Embryonic facial prominence (tissue), 1 donor: ENCODE measurements at regions not wholly inside any gene's neighbourhood (a gene's known extent, or its start where the extent isn't known, plus 50 kb on each side); places are given as distances from the start of the nearest gene placed in this dataset.
"Not testable (repeated sequence)": the region's sequence is repeated elsewhere in the genome, so short reads cannot be mapped to it uniquely, and the experiment has no call there.

ENCODE experiments used
- DNase-seq: peaks from one replicate; pipeline ENCODE4 v3.0.0-alpha.2; 2016; ENCODE audit errors: extremely low spot score

DNA sequence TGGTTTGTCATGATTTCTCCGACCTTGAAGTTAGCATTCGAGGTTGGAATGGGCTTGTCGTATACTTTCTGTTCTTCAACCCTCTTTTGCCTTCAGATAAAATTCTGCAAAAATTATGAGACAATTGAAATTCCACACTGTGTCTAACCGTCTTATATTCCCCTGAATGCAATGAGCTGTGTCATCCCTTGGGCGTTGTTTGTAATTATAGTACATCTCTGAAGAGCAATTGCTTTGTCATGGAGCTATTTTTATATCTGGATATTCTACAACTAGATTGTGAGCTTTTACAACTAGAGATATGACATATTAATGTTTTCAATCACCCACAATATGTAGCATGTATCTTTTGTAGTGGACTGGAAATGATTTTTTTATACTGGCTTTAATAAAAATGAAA lies 631.8 kb upstream of the SLC10A2 start:
- DNase-seq = no peak

GRCh38 chr13:103695320-103695719 lies 629.1 kb upstream of the SLC10A2 start:
- no peak for DNase-seq

DNA sequence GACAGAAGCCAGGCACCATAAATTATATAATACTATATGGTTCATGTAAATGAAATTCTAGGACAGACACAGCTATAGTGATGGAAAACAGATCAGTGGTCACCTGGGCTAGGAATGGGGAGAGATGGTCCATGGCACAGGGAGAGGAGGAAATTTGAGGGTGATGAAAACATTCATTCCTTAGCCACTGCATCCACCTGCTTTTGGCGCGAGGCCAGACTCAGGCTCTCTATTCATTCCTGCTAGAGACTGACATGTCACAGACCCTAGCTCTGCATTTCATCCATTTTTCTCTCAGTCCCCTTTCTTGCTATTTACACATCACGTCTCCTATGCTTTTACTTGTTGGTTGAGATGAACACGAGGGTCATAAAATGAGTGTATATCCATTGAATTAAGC lies 628.3 kb upstream of the SLC10A2 start:
- no peak for DNase-seq

- no peak for DNase-seq
These were observed 627.8 kb upstream of the SLC10A2 start for GRCh38 chr13:103694033-103694432.

DNA sequence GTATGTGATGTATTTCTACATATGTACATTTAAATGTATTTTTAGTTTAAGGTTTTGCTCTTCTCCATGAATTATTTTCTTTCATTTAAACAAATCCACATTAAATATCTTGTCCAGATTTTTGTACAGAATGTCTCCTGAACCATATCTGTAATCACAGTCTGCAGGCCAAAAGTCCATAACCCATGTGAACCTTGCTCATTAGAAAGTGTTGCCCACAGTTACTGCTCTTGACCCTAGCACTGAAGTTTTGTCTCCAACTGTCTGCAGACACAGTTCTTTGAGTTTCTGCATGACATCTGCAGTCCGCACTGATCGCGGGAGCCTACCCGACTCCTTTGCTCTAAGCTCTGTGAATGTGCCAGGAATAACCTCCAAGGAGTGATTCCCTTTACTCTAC lies 626.2 kb upstream of the SLC10A2 start:
- DNase-seq = no peak

GRCh38 chr13:103676329-103676728 lies 610.1 kb upstream of the SLC10A2 start:
- no peak for DNase-seq

- DNase-seq = no peak
These were observed 605.3 kb upstream of the SLC10A2 start for GRCh38 chr13:103671547-103671946.

GRCh38 chr13:103663996-103664395 lies 597.8 kb upstream of the SLC10A2 start:
- DNase-seq = no peak

- no peak for DNase-seq
These were observed 590.1 kb upstream of the SLC10A2 start for GRCh38 chr13:103656311-103656710.

- no peak for DNase-seq
These were observed 574.4 kb upstream of the SLC10A2 start for GRCh38 chr13:103640606-103641005.

GRCh38 chr13:103639326-103639725 lies 573.1 kb upstream of the SLC10A2 start:
- DNase-seq = no peak

- DNase-seq = no peak
These were observed 572.5 kb upstream of the SLC10A2 start for GRCh38 chr13:103638706-103639105.

GRCh38 chr13:103634066-103634465 lies 567.8 kb upstream of the SLC10A2 start:
- DNase-seq = no peak

GRCh38 chr13:103625194-103625593 lies 559.0 kb upstream of the SLC10A2 start:
- no peak for DNase-seq

DNA sequence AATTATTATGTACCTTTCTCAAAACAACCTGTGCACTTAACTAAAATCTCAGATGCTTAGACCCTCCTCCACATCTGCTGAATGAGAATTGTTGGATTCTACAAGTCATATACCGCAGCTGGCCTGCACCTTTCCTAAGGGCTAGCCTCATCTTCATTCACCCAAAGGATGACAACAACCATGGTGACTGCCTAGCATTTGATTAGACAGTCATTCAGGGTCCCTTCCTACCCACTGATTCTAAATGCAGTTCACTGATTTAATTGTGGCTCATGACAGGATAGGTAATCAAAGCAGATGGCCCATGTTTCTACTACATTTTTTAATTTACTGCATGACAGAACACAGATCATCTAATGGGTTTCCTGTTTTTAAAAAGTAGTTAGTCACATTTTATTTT lies 551.9 kb upstream of the SLC10A2 start:
- DNase-seq = no peak

DNA sequence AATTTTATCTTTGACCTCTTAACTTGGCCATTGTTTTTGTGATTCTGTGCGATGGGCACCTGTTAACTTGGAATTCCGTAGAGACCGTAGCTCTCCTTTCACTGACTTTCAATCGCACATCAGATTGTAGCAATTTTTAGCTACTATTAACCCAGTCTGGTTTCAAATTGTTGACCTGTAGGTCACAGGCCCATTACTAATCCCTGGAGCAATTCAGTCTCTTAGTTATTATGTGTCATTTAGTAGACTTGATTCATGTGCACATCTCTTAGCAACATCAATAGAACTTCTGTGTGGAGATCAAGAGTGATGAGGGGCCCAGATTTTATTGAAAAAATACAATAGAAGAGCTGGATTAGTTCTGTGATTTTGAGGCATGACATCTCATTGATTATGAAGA lies 549.6 kb upstream of the SLC10A2 start:
- no peak for DNase-seq

GRCh38 chr13:103614761-103615160 lies 548.5 kb upstream of the SLC10A2 start:
- no peak for DNase-seq

GRCh38 chr13:103607995-103608394 lies 541.8 kb upstream of the SLC10A2 start:
- DNase-seq = no peak

DNA sequence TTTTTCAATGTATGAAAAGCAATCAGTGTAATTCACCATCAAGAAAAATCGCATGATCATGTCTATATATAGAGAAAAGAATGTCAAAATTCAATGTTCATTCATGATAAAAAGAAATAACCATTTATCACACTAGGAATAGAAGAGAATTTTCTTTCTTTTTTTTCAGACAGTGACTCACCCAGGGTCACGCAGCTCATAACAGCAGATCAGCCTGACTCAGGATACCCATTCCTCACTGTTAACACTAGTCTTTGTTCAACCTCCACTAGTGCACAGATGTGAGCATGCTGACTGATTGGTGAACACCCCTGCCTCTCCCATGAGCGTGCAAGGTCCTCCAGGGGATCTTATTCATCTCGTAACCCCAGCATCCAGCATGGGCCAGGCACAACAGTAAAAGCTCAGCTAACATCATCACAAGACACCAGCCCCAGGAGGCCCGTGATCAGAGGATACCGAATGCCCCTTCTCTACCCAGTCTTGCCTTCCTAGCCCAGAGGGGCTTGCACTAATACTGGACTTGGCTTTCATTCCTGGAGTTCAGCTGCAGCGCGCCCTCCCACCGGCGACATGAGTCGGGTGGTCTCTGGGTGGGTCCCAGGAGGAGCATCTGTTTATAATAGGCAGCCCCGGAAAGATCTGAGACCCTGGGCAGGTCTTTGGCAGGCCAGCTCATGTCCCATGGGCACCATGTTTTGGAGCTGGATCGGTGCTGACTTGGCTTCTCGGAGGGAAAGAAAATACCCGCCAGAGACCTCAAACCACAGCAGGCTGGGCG lies 539.5 kb upstream of the SLC10A2 start:
- DNase-seq = no peak

DNA sequence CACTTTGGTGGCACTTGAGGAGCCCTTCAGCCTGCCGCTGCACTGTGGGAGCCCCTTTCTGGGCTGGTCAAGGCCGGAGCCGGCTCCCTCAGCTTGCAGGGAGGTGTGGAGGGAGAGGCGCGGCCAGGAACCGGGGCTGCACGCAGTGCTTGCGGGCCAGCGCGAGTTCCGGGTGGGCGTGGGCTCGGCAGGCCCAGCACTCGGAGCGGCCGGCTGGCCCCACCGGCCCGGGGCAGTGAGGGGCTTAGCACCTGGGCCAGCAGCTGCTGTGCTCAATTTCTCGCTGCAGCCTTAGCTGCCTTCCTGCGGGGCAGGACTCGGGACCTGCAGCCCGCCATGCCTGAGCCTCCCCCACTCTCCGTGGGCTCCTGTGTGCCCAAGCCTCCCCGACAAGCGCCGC lies 533.7 kb upstream of the SLC10A2 start:
- DNase-seq = not testable (repeated sequence)

GRCh38 chr13:103598671-103599070 lies 532.5 kb upstream of the SLC10A2 start:
- DNase-seq = no peak

- DNase-seq = no peak
These were observed 507.2 kb upstream of the SLC10A2 start for GRCh38 chr13:103573446-103573845.

- DNase-seq = no peak
These were observed 502.1 kb upstream of the SLC10A2 start for GRCh38 chr13:103568314-103568713.

GRCh38 chr13:103557878-103558277 lies 491.7 kb upstream of the SLC10A2 start:
- DNase-seq = no peak
